HuH-7 (cell line): ENCODE measurements at regions not wholly inside any gene's neighbourhood (a gene's known extent, or its start where the extent isn't known, plus 50 kb on each side); places are given as distances from the start of the nearest gene placed in this dataset.

Source experiments
- DNase-seq: peaks from one replicate; pipeline ENCODE4 v3.0.0; 2011; ENCODE audit warnings: low spot score

DNA sequence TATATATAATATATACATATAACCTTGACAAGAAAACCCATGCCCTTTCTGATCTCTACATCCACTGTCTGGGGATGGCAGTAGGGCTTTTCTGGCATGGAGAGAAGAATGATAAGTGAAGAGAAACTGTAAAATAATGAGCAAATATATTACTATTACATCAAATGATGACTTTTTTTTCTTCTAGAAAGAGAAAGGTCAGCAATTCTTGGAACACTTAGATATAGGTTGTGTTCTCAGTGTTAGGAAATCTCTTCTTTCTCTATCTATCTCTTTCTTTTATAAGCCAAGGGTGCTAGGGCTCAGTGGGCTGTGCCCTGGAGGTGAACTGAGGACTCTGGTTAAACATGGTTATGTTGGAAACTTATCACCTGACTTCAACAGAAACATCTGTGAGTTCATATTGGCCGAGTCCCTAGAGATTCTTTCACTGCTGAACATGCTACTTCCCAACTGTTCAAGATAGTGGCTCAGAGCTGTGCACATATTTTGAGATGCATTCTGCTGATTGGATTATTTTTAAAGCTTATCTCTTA lies 265.1 kb downstream of the GBA3 start:
- no peak for DNase-seq

GRCh38 chr4:22949161-22949855 lies 256.6 kb downstream of the GBA3 start:
- no peak for DNase-seq

GRCh38 chr4:22947851-22948250 lies 255.1 kb downstream of the GBA3 start:
- no peak for DNase-seq

DNA sequence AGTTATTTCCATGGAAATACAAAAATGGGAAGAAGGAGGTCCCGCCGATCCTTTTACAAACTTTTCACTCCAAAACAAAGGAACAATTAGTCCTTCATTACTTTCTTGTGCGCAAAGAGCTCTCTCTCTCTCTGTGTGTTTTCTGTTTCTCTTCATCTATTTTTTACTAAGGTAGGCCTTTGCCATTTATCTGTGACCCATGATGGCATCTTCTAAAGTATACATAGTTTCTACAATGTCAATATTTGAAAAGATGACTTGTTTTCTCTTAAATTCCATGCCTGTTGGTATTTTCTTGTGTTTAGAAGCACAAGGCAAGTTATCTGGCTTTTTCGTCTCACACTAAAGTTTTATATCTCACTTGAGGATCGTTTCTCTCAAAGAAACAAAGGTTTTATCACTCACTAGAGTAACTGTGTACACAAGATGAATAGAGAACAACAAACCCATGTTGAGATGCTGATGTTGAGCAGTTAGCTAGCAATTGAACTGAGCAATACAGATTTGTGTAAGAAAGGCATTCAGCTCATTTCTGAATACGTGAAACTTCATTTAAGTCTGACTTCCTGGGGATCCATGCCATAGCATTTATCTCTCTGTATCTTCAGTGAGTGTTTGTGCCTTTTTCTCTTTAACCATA lies 250.3 kb downstream of the GBA3 start:
- DNase-seq: no peak

DNA sequence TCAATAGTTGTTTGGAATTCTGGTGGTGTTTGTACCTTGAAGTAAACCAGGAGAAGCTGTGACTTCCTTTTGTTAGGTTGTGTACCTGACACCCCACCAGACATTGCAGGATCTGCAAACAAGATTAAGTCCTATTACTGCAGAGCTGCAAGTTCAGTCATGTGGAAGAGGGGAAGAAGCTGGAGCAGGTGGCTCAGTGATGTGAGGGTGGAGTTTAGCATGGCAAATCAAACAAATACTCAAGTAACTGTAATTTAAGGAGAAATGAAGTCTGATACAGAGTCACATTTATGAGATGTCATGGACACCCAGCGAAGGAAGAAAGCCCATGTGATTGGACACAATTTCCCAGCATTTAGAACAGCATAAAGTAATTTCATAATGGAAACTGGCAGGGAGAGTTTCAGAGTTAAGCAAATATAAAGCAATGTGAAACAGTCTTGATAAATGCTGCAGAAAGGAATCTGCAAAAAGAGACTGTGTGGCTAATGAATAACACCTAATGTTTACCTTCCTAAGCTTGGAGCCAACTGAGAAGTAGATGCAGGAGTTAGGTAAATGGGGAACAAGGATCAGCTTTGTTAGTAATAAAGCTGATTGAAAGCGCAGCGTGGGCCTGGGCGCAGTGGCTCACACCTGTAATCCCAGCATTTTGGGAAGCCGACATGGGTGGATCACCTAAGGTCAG lies 249.1 kb downstream of the GBA3 start:
- peak; percentile 28 for DNase-seq

DNA sequence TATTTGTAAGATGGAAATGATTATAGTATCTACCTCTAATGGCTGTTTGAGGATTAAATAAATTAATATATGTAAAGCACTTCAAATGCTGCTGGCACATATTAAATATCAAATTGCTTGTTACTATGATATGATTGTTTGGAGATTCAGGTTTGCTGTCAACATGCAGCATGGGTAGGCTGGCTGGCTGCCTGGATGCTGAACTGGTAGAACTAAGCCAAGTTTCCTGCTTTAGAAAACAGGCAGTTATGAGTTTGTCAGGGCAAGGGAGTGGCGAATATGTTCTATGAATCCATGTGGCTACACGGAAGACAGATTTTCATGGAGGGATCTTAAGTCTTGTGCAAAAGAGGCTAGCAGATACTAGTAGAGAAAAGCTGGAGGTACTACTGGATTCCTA lies 239.6 kb downstream of the GBA3 start:
- DNase-seq: no peak

- DNase-seq: no peak
These were observed 229.7 kb downstream of the GBA3 start for GRCh38 chr4:22922426-22922825.

DNA sequence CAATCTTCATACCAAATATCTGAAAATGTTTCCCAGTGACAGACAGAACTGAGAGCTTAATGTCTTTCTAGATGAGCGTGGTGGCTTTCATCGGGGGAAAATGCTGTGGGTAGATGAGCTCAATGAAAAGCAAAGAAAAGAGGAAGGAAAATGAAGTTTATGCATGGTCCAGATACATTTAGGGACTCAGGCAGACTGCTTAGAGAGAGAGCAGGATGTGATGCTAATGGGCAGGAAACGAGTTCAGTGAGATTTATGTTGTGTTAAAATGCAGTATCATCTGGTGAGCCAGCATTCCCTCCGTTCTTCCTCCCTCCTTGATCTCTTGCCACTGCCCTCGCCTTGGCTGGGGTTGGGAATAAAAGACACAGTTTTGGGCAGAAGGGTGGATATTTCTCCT lies 229.2 kb downstream of the GBA3 start:
- DNase-seq: no peak

DNA sequence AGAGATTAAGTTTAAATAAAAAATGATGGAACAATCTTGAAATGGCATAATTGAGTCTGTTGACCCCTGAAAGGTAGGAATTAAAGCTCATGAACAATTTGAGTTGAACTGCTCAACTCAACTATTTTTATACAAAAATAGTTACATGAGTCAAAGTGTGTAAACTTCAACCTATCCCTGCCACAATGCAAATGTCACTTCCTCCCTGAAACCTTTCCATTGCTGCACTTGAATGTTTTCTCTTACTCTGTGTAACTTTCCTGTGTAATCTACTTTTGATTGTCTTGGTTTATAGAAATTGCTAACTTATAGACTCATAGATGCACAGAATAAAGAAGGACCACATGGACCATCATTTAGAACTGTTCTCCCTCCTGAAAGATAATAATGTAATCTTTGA lies 218.5 kb downstream of the GBA3 start:
- no peak for DNase-seq

- no peak for DNase-seq
These were observed 217.5 kb downstream of the GBA3 start for GRCh38 chr4:22910200-22910599.

DNA sequence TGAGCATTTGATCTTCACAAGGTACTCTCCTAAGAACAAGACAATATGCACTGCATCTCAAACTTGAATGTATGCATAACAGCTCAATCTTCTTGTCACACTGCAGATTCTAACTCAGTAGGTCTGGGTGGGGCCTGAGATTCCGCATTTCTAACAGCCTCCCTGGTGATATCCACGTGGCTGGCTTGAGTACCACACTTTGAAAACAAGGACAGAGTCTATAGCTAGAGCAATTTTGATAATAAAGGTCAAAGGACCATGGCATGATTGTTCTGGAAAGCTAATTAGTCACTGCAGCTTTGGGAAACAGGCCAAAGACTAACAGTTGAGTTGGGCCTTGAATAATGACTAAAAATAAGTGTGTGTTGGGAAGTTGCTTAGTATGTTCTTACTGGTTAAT lies 213.3 kb downstream of the GBA3 start:
- no peak for DNase-seq

GRCh38 chr4:22903913-22904312 lies 211.2 kb downstream of the GBA3 start:
- no peak for DNase-seq

GRCh38 chr4:22901631-22902030 lies 208.9 kb downstream of the GBA3 start:
- DNase-seq: no peak

DNA sequence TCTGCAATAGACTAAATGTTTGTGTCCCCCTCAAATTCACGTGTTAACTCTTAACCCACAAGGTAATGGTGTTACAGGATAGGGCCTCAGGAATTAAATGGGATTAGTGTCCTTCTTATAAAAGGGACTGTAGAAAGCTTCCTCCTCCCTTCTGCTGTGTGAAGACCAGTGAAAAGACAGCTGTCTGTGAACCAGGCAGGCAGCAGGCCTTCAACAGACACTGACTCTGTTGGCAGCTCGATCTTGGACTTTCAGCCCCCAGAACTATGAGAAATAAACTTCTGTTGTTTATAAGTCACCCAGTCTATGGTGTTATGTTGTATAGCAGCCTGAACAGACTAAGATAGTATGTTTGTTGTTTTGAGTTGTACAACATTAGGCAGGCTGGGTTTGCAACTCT lies 208.1 kb downstream of the GBA3 start:
- DNase-seq: no peak

DNA sequence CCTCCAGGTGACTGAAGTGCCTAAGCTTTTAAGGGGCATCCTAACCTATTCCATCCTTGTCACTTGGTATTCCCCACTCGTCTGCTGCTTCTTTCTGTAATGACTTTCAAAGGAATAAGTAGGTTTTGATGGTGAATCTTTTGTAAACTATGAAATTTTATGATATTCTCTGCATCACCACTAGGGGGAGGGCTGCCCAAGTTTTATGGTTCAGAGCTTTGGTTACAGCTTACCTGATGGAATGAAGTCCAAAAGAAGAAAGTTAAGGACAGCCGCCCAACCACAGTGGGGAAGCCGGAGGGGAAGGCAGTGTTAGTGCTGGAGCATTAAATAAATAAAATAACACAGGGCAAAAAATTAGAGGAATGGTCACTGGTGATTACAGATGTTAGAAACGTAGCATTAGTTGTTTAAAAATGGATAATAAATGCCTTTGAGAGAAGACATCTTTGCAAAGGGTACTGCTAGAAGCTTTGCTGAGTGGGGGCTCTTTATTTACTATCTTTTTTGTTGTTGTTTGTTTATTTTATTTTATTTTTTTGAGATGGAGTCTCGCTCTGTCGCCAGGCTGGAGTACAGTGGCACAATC lies 204.9 kb downstream of the GBA3 start:
- DNase-seq: peak; percentile 68

- DNase-seq: no peak
These were observed 202.7 kb downstream of the GBA3 start for GRCh38 chr4:22895482-22895881.

DNA sequence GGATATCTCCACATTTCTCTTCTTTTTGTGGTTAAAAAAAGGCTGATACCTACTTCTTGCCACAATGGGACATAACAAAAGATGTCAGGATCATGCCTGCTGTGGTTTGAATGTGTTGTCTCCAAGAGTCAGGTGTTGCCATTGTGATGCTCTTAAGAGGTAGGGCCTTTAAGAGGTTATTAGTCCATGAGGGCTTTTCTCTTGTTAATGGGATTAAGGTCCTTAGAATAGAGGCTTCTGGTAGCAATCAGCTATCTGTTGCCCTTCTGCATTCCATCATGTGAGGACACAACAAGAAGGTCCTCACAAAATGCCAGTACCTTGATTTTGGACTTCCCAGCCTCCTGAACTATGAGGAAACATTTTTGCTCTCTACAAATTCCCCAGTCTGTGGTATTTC lies 191.4 kb downstream of the GBA3 start:
- DNase-seq: no peak

- no peak for DNase-seq
These were observed 188.7 kb downstream of the GBA3 start for GRCh38 chr4:22881411-22881810.

GRCh38 chr4:22877486-22878052 lies 184.8 kb downstream of the GBA3 start:
- no peak for DNase-seq

DNA sequence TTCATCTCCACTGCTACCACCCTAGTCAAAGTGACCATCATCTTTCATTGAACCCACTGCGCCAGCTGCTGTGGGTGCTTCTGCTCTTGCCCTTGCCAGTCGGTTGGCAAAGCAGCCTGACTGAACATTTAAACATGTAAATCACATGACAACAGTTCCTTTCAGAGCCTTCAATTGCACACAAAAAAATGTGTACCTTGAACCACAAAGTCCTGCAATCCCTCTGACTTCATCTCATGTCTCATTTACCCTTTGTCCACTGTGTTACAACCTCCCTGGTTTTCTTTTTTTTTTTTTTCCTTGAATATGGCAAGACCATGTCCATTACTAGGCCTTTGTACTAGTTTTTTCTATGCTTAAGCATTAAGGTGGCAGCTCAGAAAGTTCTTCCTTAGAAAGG lies 183.5 kb downstream of the GBA3 start:
- DNase-seq: no peak

DNA sequence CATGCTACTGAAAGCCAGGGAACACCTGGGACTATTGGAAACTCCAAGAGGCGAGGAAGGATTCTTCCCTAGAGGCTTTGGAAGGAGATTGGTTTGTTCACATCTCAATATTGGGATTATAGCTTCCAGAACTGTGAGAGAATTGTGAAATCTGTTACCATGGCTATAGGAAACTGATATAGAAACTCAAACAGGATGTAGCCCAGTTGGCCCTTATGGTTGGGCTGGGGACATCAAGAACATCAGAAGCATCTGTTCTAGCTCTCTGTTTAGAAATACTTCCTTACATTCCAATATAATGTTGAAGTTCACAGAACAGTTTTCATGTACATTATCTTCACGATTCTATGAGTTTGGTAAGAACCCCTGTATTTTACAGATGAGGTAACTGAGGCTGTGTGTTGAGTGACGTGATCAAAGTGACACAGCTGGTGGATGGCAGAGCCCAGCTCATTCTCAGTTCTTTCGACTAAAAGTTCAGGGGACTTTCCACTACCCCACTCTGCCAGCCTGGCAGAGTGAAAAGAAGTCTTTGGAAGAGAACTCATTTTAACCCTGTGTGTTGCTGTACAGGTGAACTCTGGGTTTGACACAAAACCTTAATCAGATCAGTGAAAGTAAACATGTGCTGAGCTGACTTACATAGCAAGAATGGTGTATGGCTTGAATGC lies 183.0 kb downstream of the GBA3 start:
- no peak for DNase-seq

DNA sequence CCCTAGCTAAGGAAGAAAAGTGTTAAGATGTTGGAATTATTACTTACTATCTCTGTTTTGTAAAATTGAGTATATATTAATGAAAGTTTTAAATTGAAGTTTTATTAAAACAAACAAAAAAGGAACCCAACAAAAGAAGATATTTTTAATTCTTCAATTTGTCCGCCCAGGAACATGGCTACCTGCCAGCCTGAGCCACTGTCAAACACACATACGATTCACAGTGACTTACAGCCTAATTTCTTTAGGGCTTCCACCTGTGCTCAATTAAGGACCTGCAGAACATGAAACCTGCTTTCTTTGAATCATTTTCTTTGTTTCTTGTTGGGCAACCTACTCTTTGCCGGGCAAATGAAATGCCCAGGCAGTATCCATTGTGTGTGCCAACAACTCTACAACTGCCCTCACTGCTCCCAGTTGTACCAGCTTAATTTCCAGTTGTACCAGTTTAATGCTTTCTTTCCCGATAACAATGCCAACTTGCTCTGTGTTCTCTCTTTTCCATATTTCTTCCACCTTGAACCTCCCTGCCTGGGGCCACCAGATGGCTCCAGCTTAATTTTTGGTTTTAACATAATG lies 181.7 kb downstream of the GBA3 start:
- no peak for DNase-seq
